Upper lobe of left lung (tissue), 6 donors: ENCODE measurements at regions not wholly inside any gene's neighbourhood (a gene's known extent, or its start where the extent isn't known, plus 50 kb on each side); places are given as distances from the start of the nearest gene placed in this dataset.

Source experiments
- ATAC-seq, 2 donors: fragments of 200-7000 bp; cut with Tn5 transposase; one replicate each; pipeline ENCODE4 v1.9.1; 2022; ENCODE audit warnings: mild to moderate bottlenecking in 2 of 2, moderate library complexity in 2 of 2; ENCODE audit not compliant: low FRiP score in 2 of 2
- DNase-seq, 2 donors: peaks; one replicate each; pipeline ENCODE4 v3.0.0-alpha.2; 2019 to 2020
- H3K27ac ChIP-seq, 4 donors: fragments of 200-600 bp; sonication (generic); one replicate each; pipeline ENCODE4 v1.5.1; 2016 to 2019
- H3K27me3 ChIP-seq, 4 donors: fragments of 200-600 bp; sonication (generic); one replicate each; pipeline ENCODE4 v1.5.1; 2017 to 2019
- H3K36me3 ChIP-seq, 4 donors: fragments of 200-600 bp; sonication (generic); one replicate each; pipeline ENCODE4 v1.5.1; 2016 to 2019
- H3K4me1 ChIP-seq, 4 donors: fragments of 200-600 bp; sonication (generic); one replicate each; pipeline ENCODE4 v1.5.1; 2018 to 2019
- H3K4me3 ChIP-seq, 4 donors: fragments of 200-600 bp; sonication (generic); one replicate each; pipeline ENCODE4 v1.5.1; 2017 to 2019; ENCODE audit warnings: mild to moderate bottlenecking in 2 of 4, moderate library complexity in 1 of 4
- H3K9me3 ChIP-seq, 4 donors: fragments of 200-600 bp; sonication (generic); one replicate each; pipeline ENCODE4 v1.5.1; 2018 to 2019
- CTCF ChIP-seq, 6 experiments: fragments of 450-650 bp in 4 of 6; fragments of 200-600 bp in 2 of 6; sonication (generic) in 2 of 6; IDR thresholded peaks; one replicate each; pipeline ENCODE4 v1.5.1; 2016 to 2019; ENCODE audit warnings: antibody characterized with exemption in 6 of 6
- EP300 ChIP-seq, 4 donors: sonication (generic); formaldehyde crosslinking; IDR thresholded peaks; one replicate each; pipeline ENCODE4 v1.5.1; 2017; ENCODE audit warnings: antibody characterized with exemption in 4 of 4, control low read depth in 2 of 4
- POLR2A ChIP-seq, 4 donors: fragments of 450-650 bp; IDR thresholded peaks; one replicate each; pipeline ENCODE4 v1.5.1; 2016 to 2017; ENCODE audit warnings: antibody characterized with exemption in 4 of 4, mild to moderate bottlenecking in 2 of 4
- POLR2AphosphoS5 ChIP-seq, 2 donors: sonication (generic); formaldehyde crosslinking; IDR thresholded peaks; one replicate each; pipeline ENCODE4 v1.5.1; 2017; ENCODE audit warnings: antibody characterized with exemption in 2 of 2
- WGBS, 2 donors: methylation state at CpG; one replicate each; pipeline ENCODE4 v1.1.5; 2017 to 2018; 5-methylcytosine and 5-hydroxymethylcytosine counted together
- donor health status: DM: no; HTN: no; CAD: no; lungs with moderate emphysema.
- donor health status: DM: no; HTN: yes; CAD: no; lungs with severe emphysema.

GRCh38 chr14:97349463-97349862 lies 552.3 kb downstream of the VRK1 start:
- Histone ChIP-seq H3K27me3 (no peaks in the 10 kb centered on the region), H3K36me3 (no peaks in the 10 kb centered on the region), H3K4me3 (no peak overlapping the region), H3K27ac (no peak overlapping the region), H3K4me1 (no peaks in the 10 kb centered on the region), H3K9me3 (no peaks in the 10 kb centered on the region)
- no peak for DNase-seq
- ATAC-seq, result no peak
- 56 to 60% methylated on average over 3 of the region's 3 CpGs for WGBS, 2 donors
- TF ChIP-seq CTCF (IDR thresholded peaks at IDR 0.05) (no peak), EP300 (IDR thresholded peaks at IDR 0.05) (no peak), POLR2A (IDR thresholded peaks at IDR 0.05) (no peak), POLR2AphosphoS5 (IDR thresholded peaks at IDR 0.05) (no peak)

- TF ChIP-seq POLR2A (IDR thresholded peaks at IDR 0.05), result no peak
- no peak for TF ChIP-seq POLR2AphosphoS5 (IDR thresholded peaks at IDR 0.05)
- no peak for TF ChIP-seq CTCF (IDR thresholded peaks at IDR 0.05)
- TF ChIP-seq EP300 (IDR thresholded peaks at IDR 0.05), result no peak
- H3K27ac ChIP-seq, result no peak overlapping the region
These were observed 552.8 kb downstream of the VRK1 start for GRCh38 chr14:97349946-97350345.

GRCh38 chr14:97350415-97350814 lies 553.2 kb downstream of the VRK1 start:
- TF ChIP-seq EP300 (IDR thresholded peaks at IDR 0.05) (no peak), POLR2AphosphoS5 (IDR thresholded peaks at IDR 0.05) (no peak), POLR2A (IDR thresholded peaks at IDR 0.05) (no peak), CTCF (IDR thresholded peaks at IDR 0.05) (no peak)
- DNase-seq, result no peak
- no peak overlapping the region for H3K4me3 ChIP-seq
- no peaks in the 10 kb centered on the region for H3K27me3 ChIP-seq
- H3K4me1 ChIP-seq, result no peaks in the 10 kb centered on the region
- H3K9me3 ChIP-seq, result no peaks in the 10 kb centered on the region
- ATAC-seq, result no peak
- H3K27ac ChIP-seq, result no peak overlapping the region
- no peaks in the 10 kb centered on the region for H3K36me3 ChIP-seq
- 88 to 92% methylated on average over 2 of the region's 2 CpGs for WGBS, 2 donors

More at GRCh38 chr14:97349946-97350345, 552.8 kb downstream of the VRK1 start:
- Histone ChIP-seq H3K27me3 (no peaks in the 10 kb centered on the region), H3K4me1 (no peaks in the 10 kb centered on the region), H3K9me3 (no peaks in the 10 kb centered on the region), H3K4me3 (no peak overlapping the region), H3K36me3 (no peaks in the 10 kb centered on the region)
- no peak for DNase-seq
- 86 to 87% methylated on average over 3 of the region's 3 CpGs for WGBS, 2 donors
- ATAC-seq, result no peak

- Histone ChIP-seq H3K4me3 (no peak overlapping the region), H3K4me1 (no peaks in the 10 kb centered on the region), H3K27ac (no peak overlapping the region), H3K27me3 (no peaks in the 10 kb centered on the region), H3K36me3 (no peaks in the 10 kb centered on the region), H3K9me3 (no peaks in the 10 kb centered on the region)
- DNase-seq (no peak), ATAC-seq (no peak)
- 52 to 61% methylated on average over 6 to 7 of the region's 7 CpGs for WGBS, 2 donors
- TF ChIP-seq POLR2A (IDR thresholded peaks at IDR 0.05) (no peak), CTCF (IDR thresholded peaks at IDR 0.05) (no peak), EP300 (IDR thresholded peaks at IDR 0.05) (no peak), POLR2AphosphoS5 (IDR thresholded peaks at IDR 0.05) (no peak)
These were observed 553.9 kb downstream of the VRK1 start for GRCh38 chr14:97350894-97351731.

- DNase-seq (no peak), ATAC-seq (no peak)
- no peaks in the 10 kb centered on the region for H3K36me3 ChIP-seq
- no peak overlapping the region for H3K4me3 ChIP-seq
- no peak overlapping the region for H3K27ac ChIP-seq
- no peaks in the 10 kb centered on the region for H3K9me3 ChIP-seq
- no peak for TF ChIP-seq POLR2AphosphoS5 (IDR thresholded peaks at IDR 0.05)
- TF ChIP-seq EP300 (IDR thresholded peaks at IDR 0.05), result no peak
- TF ChIP-seq CTCF (IDR thresholded peaks at IDR 0.05), result no peak
- no peak for TF ChIP-seq POLR2A (IDR thresholded peaks at IDR 0.05)
- no peaks in the 10 kb centered on the region for H3K4me1 ChIP-seq
- H3K27me3 ChIP-seq, result no peaks in the 10 kb centered on the region
- WGBS, 2 donors, result 82 to 88% methylated on average over 5 of the region's 5 CpGs
These were observed 555.9 kb downstream of the VRK1 start for GRCh38 chr14:97353102-97353501.
